GM21390 (cell line): ENCODE measurements at regions not wholly inside any gene's neighbourhood (a gene's known extent, or its start where the extent isn't known, plus 50 kb on each side); places are given as distances from the start of the nearest gene placed in this dataset.

Experiments used
- ATAC-seq: cut with Tn5 transposase; IDR thresholded peaks from one replicate; pipeline ENCODE4 v1.9.1; 2021; ENCODE audit not compliant: unreplicated experiment

DNA sequence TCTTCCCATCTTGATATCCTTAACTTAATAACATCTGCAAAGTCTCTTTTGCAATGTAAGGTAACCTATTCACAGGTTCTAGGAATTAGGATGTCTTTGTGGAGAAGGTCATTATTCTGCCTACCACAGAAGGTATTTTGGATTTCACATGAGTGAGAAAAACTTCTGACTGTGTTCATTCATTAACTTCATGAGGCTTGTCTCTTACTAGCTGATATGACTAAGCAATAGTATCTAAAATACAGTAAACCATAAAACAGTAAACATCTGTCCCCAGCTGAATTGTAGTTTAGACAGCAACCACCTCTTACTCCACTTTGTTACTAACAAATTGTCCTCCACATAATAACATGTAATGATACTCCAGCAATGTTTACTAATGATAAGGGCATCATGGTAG lies 198.1 kb downstream of the SEC23A start:
- ATAC-seq: no peak

DNA sequence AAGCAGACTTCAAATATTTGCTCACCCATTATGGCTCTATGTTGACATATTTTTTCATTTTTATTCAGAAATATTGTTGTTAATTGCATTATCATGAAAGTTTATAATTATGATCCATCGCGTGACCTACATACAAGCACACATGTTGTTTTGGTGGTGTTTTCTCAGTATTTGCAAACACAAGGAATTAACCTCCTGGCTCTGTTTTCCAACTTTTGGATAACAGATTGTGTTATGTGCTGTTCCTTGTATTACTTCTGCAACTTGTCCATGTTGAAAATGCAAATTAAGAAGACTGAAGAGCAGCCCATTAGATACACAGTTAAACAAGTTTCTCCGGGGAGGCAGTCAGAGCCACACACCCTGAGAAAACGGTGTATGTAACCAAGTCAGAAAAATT lies 201.2 kb downstream of the SEC23A start:
- ATAC-seq: no peak

DNA sequence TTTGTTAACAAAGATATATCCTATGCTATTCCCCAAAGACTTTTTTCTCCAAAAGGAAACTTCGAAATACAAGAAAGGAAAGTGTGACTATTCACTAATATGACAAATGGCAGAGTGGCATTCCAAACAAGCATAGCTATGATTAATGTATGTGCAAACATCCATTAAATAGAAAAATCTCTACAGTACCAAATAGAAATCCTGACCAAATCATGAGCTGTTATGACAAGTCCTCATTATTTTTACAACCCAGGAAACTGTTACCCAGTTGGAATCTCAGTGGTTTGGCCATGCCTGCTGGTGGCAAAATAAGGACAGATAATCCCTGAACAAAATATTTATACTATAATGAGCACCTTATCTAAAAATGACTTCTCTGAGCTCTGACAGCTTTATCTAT lies 202.1 kb downstream of the SEC23A start:
- ATAC-seq: no peak

DNA sequence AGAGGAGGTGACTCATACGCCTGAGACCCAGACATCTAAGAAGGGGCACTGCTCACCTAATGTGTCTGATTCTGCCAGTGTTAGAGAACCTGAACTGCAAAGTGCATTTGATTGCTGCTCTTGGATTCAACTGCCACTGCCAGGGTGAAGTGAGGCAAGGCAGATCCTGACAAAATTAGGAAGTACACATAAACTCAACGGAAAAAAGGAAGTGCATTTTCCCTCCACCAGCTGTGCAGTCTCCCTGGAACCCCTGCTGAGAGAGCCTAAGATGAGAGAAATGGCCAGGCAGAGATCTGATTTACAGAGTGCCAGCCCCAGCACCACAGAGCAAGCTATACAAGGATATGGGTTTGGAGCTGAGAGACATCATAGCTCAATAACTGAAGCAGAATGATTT lies 215.3 kb downstream of the SEC23A start:
- no peak for ATAC-seq

DNA sequence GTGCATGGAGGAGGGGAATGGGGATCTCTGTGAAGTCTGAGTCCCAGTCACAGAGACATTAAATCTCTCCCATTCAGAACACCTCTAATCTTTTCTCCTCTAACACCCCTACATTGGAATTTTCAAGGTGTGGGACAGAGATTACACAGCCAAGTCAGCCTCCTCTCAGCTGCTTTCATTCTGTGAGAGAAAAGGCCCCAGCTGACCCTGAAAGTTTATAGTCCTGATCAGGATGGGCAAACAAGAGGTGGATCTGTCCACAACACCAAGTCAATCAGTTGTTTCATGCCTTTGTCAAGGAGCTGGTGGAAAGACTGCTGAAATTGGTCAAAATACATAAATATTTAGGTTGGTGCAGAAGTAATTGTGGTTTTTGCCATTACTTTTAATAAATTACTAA lies 218.9 kb downstream of the SEC23A start:
- ATAC-seq: no peak

DNA sequence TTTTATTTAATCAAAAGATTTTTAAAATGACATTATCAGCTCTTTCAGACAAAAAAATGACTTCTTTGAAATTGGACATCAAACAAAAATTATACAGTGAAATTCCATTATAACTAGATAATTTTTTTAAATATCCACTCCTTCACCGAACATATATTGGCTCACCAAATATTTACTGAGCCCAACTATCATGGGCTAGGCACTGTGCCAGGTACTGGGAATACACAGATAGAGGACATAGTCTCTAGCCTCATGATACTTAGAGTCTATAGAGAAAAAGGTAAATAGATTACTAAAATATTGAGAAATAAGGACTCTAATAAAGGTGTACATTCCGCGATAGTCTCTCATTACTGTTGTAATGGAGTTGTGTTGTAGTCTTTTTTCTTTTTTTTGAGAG lies 219.9 kb downstream of the SEC23A start:
- ATAC-seq: no peak

DNA sequence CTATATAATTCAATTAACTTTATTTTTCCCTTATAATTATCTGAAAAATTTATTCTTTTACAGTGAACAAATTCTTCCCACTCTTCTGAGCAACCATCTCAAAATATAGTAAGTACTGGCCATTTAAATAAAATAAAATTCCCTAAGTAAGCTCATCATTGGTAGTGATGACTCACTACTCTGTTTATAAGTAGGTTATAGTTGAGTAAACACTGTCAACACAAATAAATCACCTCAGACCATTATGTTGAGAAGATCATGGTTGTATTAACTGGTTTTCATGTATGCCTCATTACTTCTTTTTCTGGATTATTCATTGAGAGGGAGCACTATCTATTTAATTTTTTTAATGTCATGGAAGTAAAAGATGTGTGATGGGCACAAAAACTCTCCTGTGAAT lies 220.5 kb downstream of the SEC23A start:
- ATAC-seq: no peak

DNA sequence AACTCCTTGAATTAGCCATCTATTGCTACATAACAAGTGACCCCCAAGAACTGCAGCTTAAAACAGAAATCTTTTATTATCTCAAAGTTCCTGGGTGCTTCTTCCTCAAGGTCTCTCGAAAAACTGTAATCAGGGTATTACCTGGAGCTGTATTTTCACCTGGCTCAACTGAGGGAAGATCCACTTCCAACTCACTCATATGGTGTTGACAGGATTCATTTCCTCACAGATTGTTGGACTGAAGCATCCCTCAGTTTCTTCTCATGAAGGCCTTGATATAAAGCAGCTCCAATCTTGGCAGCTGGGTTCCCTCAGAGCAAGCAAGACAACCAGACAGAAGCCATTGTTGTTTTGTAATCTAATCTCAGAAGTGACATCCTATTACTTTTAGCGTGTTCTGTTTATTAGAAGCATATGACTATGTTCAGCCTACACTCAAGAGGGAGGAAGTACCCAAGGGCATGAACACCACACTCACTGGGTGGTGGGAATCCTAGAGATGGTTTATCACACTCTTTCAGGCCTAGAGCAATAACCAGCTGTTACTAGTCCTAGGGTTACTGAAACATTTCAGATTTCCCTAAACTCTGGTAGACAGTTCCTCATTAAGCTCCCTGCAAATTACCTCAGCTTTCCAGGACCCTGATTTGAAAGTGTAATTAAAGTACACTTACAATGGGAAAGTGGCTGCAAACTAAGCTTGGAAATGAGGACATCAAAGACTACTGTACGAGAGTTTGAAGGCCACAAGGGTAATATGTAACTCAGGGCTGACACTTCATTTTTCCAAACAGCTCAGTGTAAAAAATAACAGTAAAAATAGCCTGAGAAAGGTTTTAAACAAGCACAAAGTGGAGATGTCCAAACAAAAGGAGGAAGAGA lies 222.2 kb downstream of the SEC23A start:
- no peak for ATAC-seq

DNA sequence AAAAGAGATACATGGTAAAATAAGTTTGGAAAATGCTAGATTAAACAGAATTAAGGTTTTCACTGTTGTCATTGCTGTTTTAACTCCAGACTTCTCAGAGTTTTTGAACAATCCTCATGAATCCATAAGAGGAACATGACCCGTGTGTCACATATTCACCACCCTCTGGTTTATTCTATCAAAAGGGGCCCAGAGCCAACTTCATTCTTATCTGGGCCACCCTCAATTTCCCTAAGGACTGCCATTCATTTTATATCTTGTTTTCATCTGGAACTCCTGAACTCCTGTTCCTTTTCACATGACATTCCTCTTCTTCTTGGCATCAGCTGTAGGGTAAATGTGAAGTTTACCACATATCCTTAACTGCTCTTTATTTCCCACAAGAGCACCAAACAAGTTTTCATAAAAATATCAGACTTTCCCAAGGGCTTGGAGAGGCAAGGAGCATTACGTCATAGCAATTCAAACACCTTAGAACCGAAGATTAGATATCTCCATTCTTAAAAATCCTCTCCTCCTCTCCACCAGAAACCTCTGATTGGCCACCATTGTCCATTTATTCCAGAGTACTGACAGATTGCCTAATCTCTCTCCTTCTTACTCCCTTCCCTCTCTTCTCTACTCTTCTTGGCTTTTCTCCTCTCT lies 225.2 kb downstream of the SEC23A start:
- ATAC-seq: no peak

DNA sequence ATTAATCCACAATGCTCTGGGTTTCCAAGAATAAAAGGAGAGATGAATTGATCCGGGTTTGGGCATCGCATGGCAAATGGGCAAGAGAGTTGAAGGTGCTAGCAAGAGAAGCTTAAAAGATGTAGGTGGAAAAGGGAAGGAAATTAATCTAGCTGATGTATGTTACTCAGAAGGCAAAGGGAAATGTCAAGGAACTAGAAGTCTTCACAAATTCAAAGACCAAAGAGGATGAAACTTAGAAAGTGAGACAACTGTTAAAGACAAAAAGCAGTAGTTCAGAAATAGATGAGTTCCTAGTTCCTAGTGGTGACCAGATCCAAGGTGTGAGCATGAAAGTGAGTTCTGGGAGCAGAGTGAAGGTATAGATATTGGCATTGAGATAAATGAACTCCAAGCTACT lies 228.3 kb downstream of the SEC23A start:
- no peak for ATAC-seq

DNA sequence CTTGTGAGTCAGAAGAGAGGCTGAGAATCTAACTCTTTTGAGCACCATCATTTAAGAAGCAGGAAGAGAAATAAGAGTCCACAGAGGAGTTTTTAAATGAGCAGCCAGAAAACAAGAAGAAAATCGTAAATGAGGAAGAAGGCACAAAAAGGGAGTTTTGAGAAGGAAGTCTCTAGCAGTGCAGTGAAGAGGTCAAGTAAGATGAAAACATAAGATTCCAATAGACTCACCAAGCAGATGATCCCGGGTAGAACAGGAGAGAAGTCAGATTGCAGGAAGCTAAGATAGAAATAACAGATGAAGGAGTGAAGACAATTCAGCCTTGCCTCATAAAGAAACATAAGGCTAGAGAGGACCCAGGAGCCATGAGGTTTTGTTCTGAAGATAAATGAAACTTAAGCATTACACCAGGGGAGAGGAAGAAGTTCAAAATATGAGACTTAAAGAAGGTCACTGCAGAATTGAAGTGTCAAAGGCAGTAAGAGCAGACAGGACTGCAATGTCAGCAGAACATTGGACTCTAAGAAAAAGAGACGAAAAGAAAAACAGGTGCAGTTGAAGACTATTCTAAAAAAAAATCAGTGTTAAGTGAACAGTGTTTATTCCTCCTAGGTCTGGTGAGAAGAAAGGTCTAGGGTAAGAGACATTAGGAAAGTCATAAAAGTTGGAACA lies 229.0 kb downstream of the SEC23A start:
- ATAC-seq: no peak

DNA sequence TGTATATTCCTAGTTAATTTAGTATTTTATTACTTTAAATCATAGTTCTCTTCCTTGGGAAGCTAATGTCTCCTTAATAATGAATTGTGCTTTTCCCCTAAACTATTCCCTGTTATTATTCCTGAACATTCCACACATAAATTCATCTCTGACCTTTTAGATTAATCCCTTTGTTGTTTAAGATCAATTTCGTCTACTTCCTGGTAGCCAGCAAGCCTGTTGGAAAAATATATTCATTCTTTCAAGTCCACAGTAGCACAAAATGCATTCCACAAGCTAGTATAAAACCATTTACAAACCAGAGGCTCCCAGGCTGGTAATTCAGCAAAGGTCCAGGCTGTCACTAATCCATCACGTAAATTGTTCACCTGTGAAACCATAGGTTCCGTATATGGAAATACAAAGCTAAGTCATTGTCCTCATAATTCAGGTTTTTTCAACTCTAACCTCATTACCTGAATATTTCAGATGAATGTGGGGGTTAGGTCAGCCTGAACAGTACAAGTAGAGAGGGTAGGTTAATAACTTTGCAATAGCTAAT lies 232.7 kb downstream of the SEC23A start:
- no peak for ATAC-seq

DNA sequence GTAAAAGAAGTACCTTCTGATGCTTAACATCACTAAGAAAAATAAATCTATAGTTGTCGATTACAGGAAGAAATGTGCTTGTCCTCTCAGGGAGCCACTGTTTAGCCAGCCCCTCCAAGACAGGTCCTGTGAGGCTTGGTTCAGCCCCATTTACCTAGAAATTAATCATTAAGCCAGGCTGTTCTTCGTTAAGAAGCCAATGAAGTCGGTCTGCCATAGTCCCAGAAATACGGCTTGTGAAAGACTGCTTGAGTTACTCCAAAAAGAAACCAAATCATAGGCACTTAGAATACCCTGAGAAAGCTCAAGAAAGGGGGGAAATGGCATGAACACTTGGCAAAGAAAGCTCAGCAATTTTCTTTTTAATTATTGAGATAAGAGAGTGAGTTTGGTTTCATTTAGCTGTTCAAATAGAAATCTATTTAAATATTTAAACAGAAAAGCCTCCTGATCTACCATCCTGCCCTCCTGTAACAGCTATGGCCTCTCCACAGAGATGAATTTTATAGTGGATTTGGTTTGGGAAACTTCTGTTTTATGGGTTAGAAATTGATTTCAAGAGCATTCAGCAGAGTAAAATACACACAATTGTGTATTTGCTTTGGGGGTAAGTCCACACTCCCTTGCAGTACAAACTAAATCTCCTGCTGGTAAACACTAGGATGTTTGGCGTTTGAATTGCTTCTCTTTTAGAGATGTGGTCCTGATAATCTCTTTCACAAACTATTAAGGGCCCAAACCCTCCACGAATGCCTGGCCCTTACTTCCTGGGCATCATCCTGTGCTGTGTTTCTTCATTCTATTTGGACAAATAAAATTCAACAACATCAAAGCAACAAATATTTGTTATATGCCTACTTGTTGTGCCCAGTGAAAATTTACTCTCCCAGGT lies 234.4 kb downstream of the SEC23A start:
- ATAC-seq: no peak

DNA sequence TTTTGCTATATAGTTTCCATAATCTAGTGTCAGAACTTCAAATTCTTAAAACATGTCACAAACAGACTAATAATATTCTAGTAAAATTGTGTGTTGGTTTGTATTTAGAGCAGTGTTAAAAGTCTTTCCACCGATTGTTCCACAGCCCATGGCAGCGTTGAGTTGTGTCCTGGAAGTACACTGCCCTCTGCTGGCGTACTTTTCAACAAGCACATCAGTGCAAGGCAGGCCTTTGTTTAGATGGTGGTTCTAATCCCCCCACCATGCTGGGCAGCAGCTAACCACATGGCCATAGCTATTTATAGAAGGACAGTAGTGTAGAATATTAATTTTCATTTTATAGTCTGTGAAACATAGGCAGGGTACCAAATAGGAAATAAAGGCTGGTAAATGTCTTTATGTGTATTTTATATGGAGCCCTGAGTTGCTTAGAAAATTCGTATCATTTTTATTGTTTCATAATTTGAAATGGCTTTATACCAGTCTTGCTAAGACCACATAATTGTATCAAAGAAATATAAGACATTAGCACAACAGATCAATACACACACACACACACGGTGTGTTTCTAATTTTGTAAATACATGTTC lies 235.4 kb downstream of the SEC23A start:
- ATAC-seq: peak; percentile 95

DNA sequence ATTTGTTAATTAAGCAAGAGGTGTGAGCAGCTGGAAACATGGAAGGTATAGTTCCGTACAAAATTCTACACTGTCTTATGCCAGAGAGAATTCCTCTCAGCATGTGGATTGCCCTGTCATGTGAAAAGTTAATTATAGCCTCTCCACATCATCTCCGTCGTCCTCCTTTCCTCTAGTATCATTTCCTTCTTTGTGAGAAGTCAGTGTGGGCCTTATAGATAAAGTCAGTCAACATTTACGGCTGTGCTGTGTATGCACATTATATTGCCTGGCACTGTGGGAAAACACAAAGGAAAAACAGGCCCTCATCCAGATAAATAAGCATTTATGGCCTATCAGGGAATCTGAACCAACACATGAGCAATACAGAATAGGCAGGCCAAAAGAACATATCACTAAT lies 236.6 kb downstream of the SEC23A start:
- no peak for ATAC-seq

DNA sequence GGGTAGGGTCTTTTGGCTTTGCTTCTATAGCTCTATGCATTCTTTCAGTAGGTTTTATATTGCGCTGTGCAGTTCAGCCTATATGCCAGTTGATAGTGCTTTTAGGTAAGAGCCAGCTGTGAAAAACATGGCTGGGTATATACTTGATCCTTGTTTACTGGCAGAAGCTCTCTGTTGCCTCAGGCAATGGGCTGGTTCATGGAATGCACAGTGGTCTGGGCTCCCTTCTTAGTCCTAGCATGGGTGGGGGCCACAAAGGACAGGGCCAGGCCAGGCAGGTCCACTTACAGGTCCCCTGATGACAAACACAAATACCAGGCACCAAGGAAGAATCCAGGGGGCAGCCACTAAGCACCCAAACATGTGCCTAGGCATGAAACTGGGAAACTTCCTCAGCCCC lies 240.7 kb downstream of the SEC23A start:
- no peak for ATAC-seq

DNA sequence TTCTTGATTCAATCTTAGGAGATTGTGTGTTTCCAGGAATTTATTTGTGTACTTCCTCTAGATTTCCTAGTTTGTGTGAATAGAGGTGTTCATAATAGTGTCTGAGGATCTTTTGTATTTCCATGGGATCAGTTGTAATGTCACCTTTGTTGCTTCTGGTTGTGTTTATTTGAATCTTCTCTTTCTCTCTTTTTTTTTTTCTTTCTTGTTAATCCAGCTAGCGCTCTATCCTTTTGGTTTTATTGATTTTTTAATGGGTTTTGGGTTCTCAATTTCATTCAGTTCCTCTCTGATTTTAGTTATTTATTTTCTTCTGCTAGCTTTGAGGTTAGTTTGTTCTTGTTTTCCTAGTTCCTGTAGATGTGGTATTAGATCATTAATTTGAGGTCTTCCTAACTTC lies 242.5 kb downstream of the SEC23A start:
- ATAC-seq: no peak

DNA sequence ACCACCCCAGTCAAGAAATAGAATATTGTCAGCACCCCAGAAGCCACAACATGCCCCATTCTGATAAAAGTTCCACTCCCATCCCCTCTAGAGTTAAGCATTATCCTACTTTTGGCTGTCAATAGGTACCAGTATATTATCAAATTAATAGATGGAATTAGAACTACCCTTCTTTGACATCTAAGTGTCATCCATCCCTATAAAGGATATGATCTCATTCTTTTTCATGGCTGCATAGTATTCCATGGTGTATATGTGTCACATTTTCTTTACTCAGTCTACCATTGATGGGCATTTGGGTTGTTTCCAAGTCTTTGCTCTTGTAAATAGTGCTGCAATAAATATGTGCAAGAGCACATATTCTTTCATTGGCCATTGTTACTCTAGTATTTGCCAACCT lies 246.2 kb downstream of the SEC23A start:
- no peak for ATAC-seq

DNA sequence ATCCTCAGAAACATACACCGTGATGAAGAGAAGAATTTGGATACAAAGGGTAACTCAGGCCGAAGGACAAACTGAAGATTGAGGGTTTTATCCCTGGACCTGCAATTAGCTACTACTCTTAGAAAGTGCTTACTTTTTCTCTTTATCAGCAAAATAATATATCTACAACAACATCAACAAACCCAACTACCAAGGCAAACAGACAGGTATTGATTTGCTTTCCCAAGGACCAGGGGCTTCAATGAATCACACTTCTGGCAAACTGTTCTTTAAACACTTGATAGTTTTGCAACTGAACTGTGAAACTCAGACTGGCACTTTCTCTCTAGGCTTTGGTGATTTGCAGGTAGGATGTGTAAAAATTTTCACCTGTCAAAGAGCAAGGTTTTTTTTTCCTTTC lies 247.5 kb downstream of the SEC23A start:
- ATAC-seq: no peak

DNA sequence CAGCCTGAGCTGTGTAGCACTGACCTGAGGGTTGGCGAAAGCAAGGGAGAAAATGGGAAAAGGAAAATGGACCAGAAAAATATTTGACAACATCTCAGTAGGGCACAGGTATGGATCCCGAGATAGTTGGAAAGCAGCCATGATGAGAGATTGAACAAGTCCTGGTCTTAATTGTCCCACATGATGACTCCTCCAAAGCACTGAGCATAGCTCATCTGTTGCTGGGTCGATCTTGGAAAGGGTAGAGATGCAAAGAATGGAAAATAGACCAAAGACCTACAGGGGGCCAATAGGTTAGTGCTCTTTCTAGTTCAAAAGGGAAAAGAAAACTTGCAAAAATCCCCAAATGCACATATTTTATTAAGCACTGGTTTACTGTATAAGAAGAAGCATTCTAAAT lies 251.9 kb downstream of the SEC23A start:
- no peak for ATAC-seq
